ENCODE measurements at regions not wholly inside any gene's neighbourhood (a gene's known extent, or its start where the extent isn't known, plus 50 kb on each side); places are given as distances from the start of the nearest gene placed in this dataset.
"Not testable (repeated sequence)": the region's sequence is repeated elsewhere in the genome, so short reads cannot be mapped to it uniquely, and the experiment has no call there.

GRCh38 chr3:40908612-40909011 lies 290.7 kb upstream of the CTNNB1 start:
- no peak for DNase-seq

- no peak for DNase-seq
These were observed 288.0 kb upstream of the CTNNB1 start for GRCh38 chr3:40911264-40911663.

- no peak for DNase-seq
These were observed 287.4 kb upstream of the CTNNB1 start for GRCh38 chr3:40911928-40912327.

- DNase-seq = no peak
These were observed 286.8 kb upstream of the CTNNB1 start for GRCh38 chr3:40912461-40912860.

GRCh38 chr3:40913192-40913591 lies 286.1 kb upstream of the CTNNB1 start:
- no peak for DNase-seq

- no peak for DNase-seq
These were observed 285.7 kb upstream of the CTNNB1 start for GRCh38 chr3:40913641-40914040.

GRCh38 chr3:40914475-40914874 lies 284.8 kb upstream of the CTNNB1 start:
- no peak for DNase-seq

- no peak for DNase-seq
These were observed 283.9 kb upstream of the CTNNB1 start for GRCh38 chr3:40915346-40915865.

GRCh38 chr3:40920041-40920440 lies 279.3 kb upstream of the CTNNB1 start:
- no peak for DNase-seq

- DNase-seq = no peak
These were observed 278.1 kb upstream of the CTNNB1 start for GRCh38 chr3:40921251-40921650.

- DNase-seq = no peak
These were observed 276.2 kb upstream of the CTNNB1 start for GRCh38 chr3:40923143-40923542.

GRCh38 chr3:40923651-40924050 lies 275.7 kb upstream of the CTNNB1 start:
- DNase-seq = no peak

GRCh38 chr3:40924559-40925141 lies 274.7 kb upstream of the CTNNB1 start:
- no peak for DNase-seq

GRCh38 chr3:40925231-40925630 lies 274.1 kb upstream of the CTNNB1 start:
- DNase-seq = no peak

- no peak for DNase-seq
These were observed 269.2 kb upstream of the CTNNB1 start for GRCh38 chr3:40930131-40930538.

- no peak for DNase-seq
These were observed 268.5 kb upstream of the CTNNB1 start for GRCh38 chr3:40930756-40931155.

GRCh38 chr3:40938591-40938990 lies 260.7 kb upstream of the CTNNB1 start:
- DNase-seq = no peak

GRCh38 chr3:40939030-40939740 lies 260.1 kb upstream of the CTNNB1 start:
- no peak for DNase-seq

GRCh38 chr3:40939741-40940130 lies 259.6 kb upstream of the CTNNB1 start:
- no peak for DNase-seq

GRCh38 chr3:40940651-40941050 lies 258.7 kb upstream of the CTNNB1 start:
- DNase-seq = no peak

GRCh38 chr3:40947022-40947421 lies 252.3 kb upstream of the CTNNB1 start:
- DNase-seq = not testable (repeated sequence)

GRCh38 chr3:40949347-40949746 lies 250.0 kb upstream of the CTNNB1 start:
- not testable (repeated sequence) for DNase-seq

- no peak for DNase-seq
These were observed 247.7 kb upstream of the CTNNB1 start for GRCh38 chr3:40951636-40952035.

- no peak for DNase-seq
These were observed 238.0 kb upstream of the CTNNB1 start for GRCh38 chr3:40961104-40961857.

All from NCI-H82 (cell line).